Tibial nerve (tissue), 4 donors: ENCODE measurements at regions not wholly inside any gene's neighbourhood (a gene's known extent, or its start where the extent isn't known, plus 50 kb on each side); places are given as distances from the start of the nearest gene placed in this dataset.

ENCODE experiments used
- DNase-seq, 2 donors: peaks; one replicate each; pipeline ENCODE4 v3.0.0-alpha.2; 2019; ENCODE audit warnings: low spot score in 2 of 2
- H3K27ac ChIP-seq, 4 donors: fragments of 200-600 bp; sonication (generic) in 3 of 4; one replicate each; pipeline ENCODE4 v1.5.1; 2017 to 2019; ENCODE audit warnings: mild to moderate bottlenecking in 1 of 4
- H3K27me3 ChIP-seq, 2 donors: fragments of 200-600 bp; sonication (generic) in 1 of 2; one replicate each; pipeline versions ENCODE4 v1.5.1 to v1.6.0; 2017 to 2019
- H3K36me3 ChIP-seq, 3 donors: fragments of 200-600 bp; sonication (generic); one replicate each; pipeline ENCODE4 v1.5.1; 2018 to 2019
- H3K4me1 ChIP-seq, 4 donors: fragments of 200-600 bp; sonication (generic) in 3 of 4; one replicate each; pipeline ENCODE4 v1.5.1; 2017 to 2019
- H3K4me3 ChIP-seq, 4 donors: fragments of 200-600 bp; sonication (generic) in 3 of 4; one replicate each; pipeline ENCODE4 v1.5.1; 2017 to 2019; ENCODE audit warnings: mild to moderate bottlenecking in 1 of 4, moderate library complexity in 1 of 4
- H3K9me3 ChIP-seq, 4 donors: fragments of 200-600 bp; sonication (generic) in 3 of 4; one replicate each; pipeline ENCODE4 v1.5.1; 2017 to 2019
- EP300 ChIP-seq, 2 donors: sonication (generic); formaldehyde crosslinking; IDR thresholded peaks; one replicate each; pipeline ENCODE4 v1.6.1; 2017; ENCODE audit warnings: antibody characterized with exemption in 2 of 2, mild to moderate bottlenecking in 1 of 2
- POLR2A ChIP-seq, 2 donors: fragments of 450-650 bp; IDR thresholded peaks; one replicate each; pipeline ENCODE4 v1.6.1; 2017; ENCODE audit warnings: antibody characterized with exemption in 2 of 2, mild to moderate bottlenecking in 2 of 2, moderate library complexity in 2 of 2
- WGBS, 2 donors: methylation state at CpG; one replicate each; pipeline ENCODE4 v1.1.5; 2018; 5-methylcytosine and 5-hydroxymethylcytosine counted together
- TF ChIP-seq, protein P1 (sequence below), 5 experiments: fragments of 200-600 bp in 3 of 5; fragments of 450-650 bp in 2 of 5; sonication (generic) in 3 of 5; IDR thresholded peaks; one replicate each; pipeline ENCODE4 v1.5.1; 2016 to 2019; ENCODE audit warnings: antibody characterized with exemption in 5 of 5, mild to moderate bottlenecking in 3 of 5, moderate library complexity in 2 of 5

DNA sequence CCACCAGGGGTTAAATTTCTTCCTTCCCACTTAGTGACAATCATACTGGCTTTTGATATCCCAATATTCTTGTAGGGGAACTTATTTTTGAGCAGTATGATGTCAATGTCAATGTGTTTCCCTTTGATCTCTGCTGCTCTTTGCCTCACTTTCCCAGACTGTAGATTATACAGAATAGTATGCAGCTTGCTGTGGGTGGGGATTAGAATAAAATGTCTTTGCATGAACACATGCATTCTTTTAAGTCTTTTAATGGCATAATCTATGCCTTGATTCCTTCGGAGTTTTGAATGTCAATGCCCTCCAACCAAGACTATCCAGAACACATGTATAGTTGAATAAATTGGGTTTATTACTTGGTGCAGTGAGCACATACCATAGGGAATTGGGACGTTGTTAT lies 125.5 kb downstream of the IL20RB start:
- TF ChIP-seq, protein P1, sequence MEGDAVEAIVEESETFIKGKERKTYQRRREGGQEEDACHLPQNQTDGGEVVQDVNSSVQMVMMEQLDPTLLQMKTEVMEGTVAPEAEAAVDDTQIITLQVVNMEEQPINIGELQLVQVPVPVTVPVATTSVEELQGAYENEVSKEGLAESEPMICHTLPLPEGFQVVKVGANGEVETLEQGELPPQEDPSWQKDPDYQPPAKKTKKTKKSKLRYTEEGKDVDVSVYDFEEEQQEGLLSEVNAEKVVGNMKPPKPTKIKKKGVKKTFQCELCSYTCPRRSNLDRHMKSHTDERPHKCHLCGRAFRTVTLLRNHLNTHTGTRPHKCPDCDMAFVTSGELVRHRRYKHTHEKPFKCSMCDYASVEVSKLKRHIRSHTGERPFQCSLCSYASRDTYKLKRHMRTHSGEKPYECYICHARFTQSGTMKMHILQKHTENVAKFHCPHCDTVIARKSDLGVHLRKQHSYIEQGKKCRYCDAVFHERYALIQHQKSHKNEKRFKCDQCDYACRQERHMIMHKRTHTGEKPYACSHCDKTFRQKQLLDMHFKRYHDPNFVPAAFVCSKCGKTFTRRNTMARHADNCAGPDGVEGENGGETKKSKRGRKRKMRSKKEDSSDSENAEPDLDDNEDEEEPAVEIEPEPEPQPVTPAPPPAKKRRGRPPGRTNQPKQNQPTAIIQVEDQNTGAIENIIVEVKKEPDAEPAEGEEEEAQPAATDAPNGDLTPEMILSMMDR (IDR thresholded peaks at IDR 0.05) = no peak
- TF ChIP-seq EP300 (IDR thresholded peaks at IDR 0.05) (no peak), POLR2A (IDR thresholded peaks at IDR 0.05) (no peak)
- WGBS, 2 donors = 56 to 69% methylated on average over 2 of the region's 2 CpGs
- Histone ChIP-seq H3K27ac (no peak overlapping the region), H3K9me3 (no peaks in the 10 kb centered on the region), H3K4me3 (no peak overlapping the region), H3K4me1 (no peaks in the 10 kb centered on the region), H3K36me3 (no peaks in the 10 kb centered on the region), H3K27me3 (no peaks in the 10 kb centered on the region)
- no peak for DNase-seq

- TF ChIP-seq, protein P1 (IDR thresholded peaks at IDR 0.05) = no peak
- TF ChIP-seq EP300 (IDR thresholded peaks at IDR 0.05) (no peak), POLR2A (IDR thresholded peaks at IDR 0.05) (no peak)
- no peaks in the 10 kb centered on the region for H3K27me3 ChIP-seq
- H3K9me3 ChIP-seq = no peaks in the 10 kb centered on the region
- no peak for DNase-seq
- H3K27ac ChIP-seq = no peak overlapping the region
- H3K36me3 ChIP-seq = no peaks in the 10 kb centered on the region
- H3K4me1 ChIP-seq = no peaks in the 10 kb centered on the region
- WGBS, 2 donors = 64 to 73% methylated on average over 4 of the region's 4 CpGs
- H3K4me3 ChIP-seq = no peak overlapping the region
These were observed 126.8 kb downstream of the IL20RB start for GRCh38 chr3:137084586-137084985.

DNA sequence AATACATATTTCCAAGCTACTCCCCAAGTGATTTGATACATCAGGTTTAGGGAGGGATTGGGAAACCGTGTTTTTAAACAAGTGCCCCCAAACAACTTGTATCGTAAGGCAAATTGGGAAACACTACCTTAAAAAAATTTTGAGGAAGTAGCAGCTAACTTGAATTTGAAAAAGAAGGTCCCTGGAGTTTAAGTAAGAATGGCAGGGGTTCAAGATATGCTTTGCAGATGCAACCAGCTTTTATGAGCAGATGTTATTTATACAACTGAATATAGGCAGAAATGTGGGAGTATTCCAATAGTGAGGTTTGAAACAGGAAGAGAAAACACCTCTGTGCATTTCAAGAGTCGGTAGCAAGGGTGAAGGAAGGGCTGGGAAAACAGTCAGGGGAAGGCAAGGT lies 139.6 kb downstream of the IL20RB start:
- 30 to 39% methylated on average over 3 of the region's 3 CpGs for WGBS, 2 donors
- no peak overlapping the region for H3K27ac ChIP-seq
- TF ChIP-seq EP300 (IDR thresholded peaks at IDR 0.05) (no peak), POLR2A (IDR thresholded peaks at IDR 0.05) (no peak)
- TF ChIP-seq, protein P1 (IDR thresholded peaks at IDR 0.05) = no peak
- no peak overlapping the region for H3K4me3 ChIP-seq
- H3K36me3 ChIP-seq = no peaks in the 10 kb centered on the region
- no peaks in the 10 kb centered on the region for H3K27me3 ChIP-seq
- H3K9me3 ChIP-seq = no peaks in the 10 kb centered on the region
- no peak for DNase-seq
- H3K4me1 ChIP-seq = peaks cover 0 to 12% (median 0%) of the 10 kb centered on the region in 4 donors

GRCh38 chr3:137097852-137098251 lies 140.1 kb downstream of the IL20RB start:
- TF ChIP-seq EP300 (IDR thresholded peaks at IDR 0.05) (no peak), POLR2A (IDR thresholded peaks at IDR 0.05) (no peak)
- TF ChIP-seq, protein P1 (IDR thresholded peaks at IDR 0.05) = no peak
- Histone ChIP-seq H3K36me3 (no peaks in the 10 kb centered on the region), H3K9me3 (no peaks in the 10 kb centered on the region), H3K4me3 (no peak overlapping the region), H3K27ac (no peak overlapping the region), H3K4me1 (peaks cover 0 to 12% (median 0%) of the 10 kb centered on the region in 4 donors), H3K27me3 (no peaks in the 10 kb centered on the region)
- DNase-seq = no peak
- WGBS, 2 donors = 74 to 79% methylated on average over 5 of the region's 5 CpGs

- H3K27ac ChIP-seq = no peak overlapping the region
- no peaks in the 10 kb centered on the region for H3K27me3 ChIP-seq
- H3K4me3 ChIP-seq = no peak overlapping the region
- TF ChIP-seq POLR2A (IDR thresholded peaks at IDR 0.05) = no peak
- TF ChIP-seq EP300 (IDR thresholded peaks at IDR 0.05) = no peak
- TF ChIP-seq, protein P1 (IDR thresholded peaks at IDR 0.05) = no peak
- H3K36me3 ChIP-seq = no peaks in the 10 kb centered on the region
- H3K9me3 ChIP-seq = no peaks in the 10 kb centered on the region
- no peak for DNase-seq
- WGBS, 2 donors = 58 to 65% methylated on average over 3 of the region's 3 CpGs
- peaks cover 0 to 12% (median 0%) of the 10 kb centered on the region in 4 donors for H3K4me1 ChIP-seq
These were observed 141.8 kb downstream of the IL20RB start for GRCh38 chr3:137099364-137100219.
